Endodermal cell (in vitro differentiated cells): ENCODE measurements at regions not wholly inside any gene's neighbourhood (a gene's known extent, or its start where the extent isn't known, plus 50 kb on each side); places are given as distances from the start of the nearest gene placed in this dataset.

Source experiments
- DNase-seq: peaks from one replicate; pipeline ENCODE4 v3.0.0-alpha.2; 2017
- H3K27ac ChIP-seq: 2 replicates; pipeline ENCODE4 v1.5.1; 2013; ENCODE audit warnings: mild to moderate bottlenecking, low read depth, low read length, moderate library complexity
- H3K27me3 ChIP-seq: 2 replicates; pipeline ENCODE4 v1.6.1; 2013; ENCODE audit warnings: mild to moderate bottlenecking, low read length, moderate library complexity; ENCODE audit not compliant: insufficient read depth, control insufficient read depth, poor library complexity, severe bottlenecking
- H3K36me3 ChIP-seq: 2 replicates; pipeline ENCODE4 v1.7.0; 2013; ENCODE audit warnings: mild to moderate bottlenecking, low read length, moderate library complexity; ENCODE audit not compliant: control insufficient read depth, insufficient read depth
- H3K4me1 ChIP-seq: one replicate; pipeline ENCODE4 v1.7.0; 2013; ENCODE audit warnings: low read length; ENCODE audit not compliant: control insufficient read depth, insufficient read depth
- H3K4me3 ChIP-seq: 2 replicates; pipeline ENCODE4 v1.5.1; 2013; ENCODE audit warnings: mild to moderate bottlenecking, low read length, moderate library complexity
- H3K9ac ChIP-seq: 2 replicates; pipeline ENCODE4 v1.6.1; 2013; ENCODE audit warnings: mild to moderate bottlenecking, low read length, moderate library complexity; ENCODE audit not compliant: poor library complexity, severe bottlenecking; ENCODE audit errors: extremely low read depth
- H3K9me3 ChIP-seq: 2 replicates; pipeline ENCODE4 v1.6.1; 2013; ENCODE audit warnings: mild to moderate bottlenecking, low read length, moderate library complexity; ENCODE audit not compliant: control insufficient read depth
- H3K27ac Mint-ChIP-seq: 2 replicates; pipeline ENCODE4 v1.8.0; 2020; ENCODE audit warnings: mixed read lengths
- H3K27me3 Mint-ChIP-seq: 2 replicates; pipeline ENCODE4 v1.8.0; 2021; ENCODE audit warnings: mild to moderate bottlenecking, mixed read lengths; ENCODE audit not compliant: insufficient read depth
- H3K36me3 Mint-ChIP-seq: 2 replicates; pipeline ENCODE4 v1.8.0; 2020; ENCODE audit warnings: low read depth, mixed read lengths
- H3K4me1 Mint-ChIP-seq: 2 replicates; pipeline ENCODE4 v1.8.0; 2020; ENCODE audit warnings: mixed read lengths
- H3K4me3 Mint-ChIP-seq: 2 replicates; pipeline ENCODE4 v1.8.0; 2020; ENCODE audit warnings: mild to moderate bottlenecking, moderate library complexity, mixed read lengths
- H3K9me3 Mint-ChIP-seq: 2 replicates; pipeline ENCODE4 v1.8.0; 2020; ENCODE audit warnings: mild to moderate bottlenecking, mixed read lengths
- CTCF ChIP-seq: fragments of 200-600 bp; sonication (generic); conservative IDR thresholded peaks from 2 replicates; pipeline ENCODE4 v1.5.0; 2021; ENCODE audit warnings: antibody characterized with exemption, mild to moderate bottlenecking
- WGBS, 2 experiments: methylation state at CpG; one replicate each; pipeline versions ENCODE4 v1.1.5 to v1.1.7; 2013; ENCODE audit warnings: missing lambda C conversion rate in 2 of 2, mixed read lengths in 1 of 2; ENCODE audit not compliant: insufficient coverage in 1 of 2, insufficient read length in 1 of 2; 5-methylcytosine and 5-hydroxymethylcytosine counted together

- no peak overlapping the region for H3K4me3 Mint-ChIP-seq
- Histone ChIP-seq H3K9ac (no peak overlapping the region), H3K27me3 (no peaks in the 10 kb centered on the region), H3K4me3 (no peak overlapping the region), H3K36me3 (no peaks in the 10 kb centered on the region), H3K9me3 (peaks cover 13% of the 10 kb centered on the region), H3K4me1 (peaks cover 19% of the 10 kb centered on the region), H3K27ac (no peak overlapping the region)
- no peak for DNase-seq
- peaks cover 45% of the 10 kb centered on the region for H3K4me1 Mint-ChIP-seq
- H3K9me3 Mint-ChIP-seq = peaks cover 15% of the 10 kb centered on the region
- WGBS, 2 experiments = 91 to 95% methylated on average over 3 to 8 of the region's 8 CpGs
- peaks cover 5% of the 10 kb centered on the region for H3K36me3 Mint-ChIP-seq
- no peak for TF ChIP-seq CTCF
- H3K27ac Mint-ChIP-seq = no peak overlapping the region
- no peaks in the 10 kb centered on the region for H3K27me3 Mint-ChIP-seq
Measured at GRCh38 chr2:43085929-43086328, 140.5 kb downstream of the ZFP36L2 start.

- WGBS, 2 experiments = 94 to 98% methylated on average over 11 of the region's 11 CpGs
- peaks cover 11% of the 10 kb centered on the region for H3K9me3 Mint-ChIP-seq
- H3K4me3 Mint-ChIP-seq = no peak overlapping the region
- no peaks in the 10 kb centered on the region for H3K27me3 Mint-ChIP-seq
- Histone ChIP-seq H3K9me3 (peaks cover 9% of the 10 kb centered on the region), H3K9ac (no peak overlapping the region), H3K27me3 (no peaks in the 10 kb centered on the region), H3K27ac (no peak overlapping the region), H3K4me3 (no peak overlapping the region), H3K36me3 (no peaks in the 10 kb centered on the region), H3K4me1 (peaks cover 19% of the 10 kb centered on the region)
- H3K36me3 Mint-ChIP-seq = peaks cover 2% of the 10 kb centered on the region
- peak overlapping the region; percentile 7 for H3K27ac Mint-ChIP-seq
- peaks cover 45% of the 10 kb centered on the region for H3K4me1 Mint-ChIP-seq
- DNase-seq = no peak
- TF ChIP-seq CTCF = no peak
Measured at GRCh38 chr2:43085505-43085904, 140.9 kb downstream of the ZFP36L2 start.

GRCh38 chr2:43084699-43085091 is 141.7 kb downstream of the ZFP36L2 start:
- no peak overlapping the region for H3K27ac Mint-ChIP-seq
- Histone ChIP-seq H3K36me3 (no peaks in the 10 kb centered on the region), H3K9me3 (peaks cover under 1% of the 10 kb centered on the region), H3K4me3 (no peak overlapping the region), H3K27me3 (no peaks in the 10 kb centered on the region), H3K4me1 (peaks cover 17% of the 10 kb centered on the region), H3K27ac (no peak overlapping the region), H3K9ac (no peak overlapping the region)
- peaks cover 1% of the 10 kb centered on the region for H3K36me3 Mint-ChIP-seq
- no peak overlapping the region for H3K4me3 Mint-ChIP-seq
- TF ChIP-seq CTCF = no peak
- DNase-seq = no peak
- H3K9me3 Mint-ChIP-seq = peaks cover 3% of the 10 kb centered on the region
- no peaks in the 10 kb centered on the region for H3K27me3 Mint-ChIP-seq
- WGBS, 2 experiments = 91 to 92% methylated on average over 7 to 8 of the region's 8 CpGs
- peaks cover 44% of the 10 kb centered on the region for H3K4me1 Mint-ChIP-seq
